HG03280 (cell line): ENCODE measurements at regions not wholly inside any gene's neighbourhood (a gene's known extent, or its start where the extent isn't known, plus 50 kb on each side); places are given as distances from the start of the nearest gene placed in this dataset.

Experiments
- ATAC-seq: cut with Tn5 transposase; IDR thresholded peaks from one replicate; pipeline ENCODE4 v1.9.1; 2021; ENCODE audit warnings: mild to moderate bottlenecking, moderate library complexity; ENCODE audit not compliant: unreplicated experiment

- no peak for ATAC-seq
Observed at GRCh38 chr11:109343242-109343641, 78.7 kb upstream of the C11orf87 start.

GRCh38 chr11:109347304-109347703 is 74.7 kb upstream of the C11orf87 start:
- no peak for ATAC-seq

- ATAC-seq = no peak
Observed at GRCh38 chr11:109349276-109350080, 72.5 kb upstream of the C11orf87 start.

- ATAC-seq = no peak
Observed at GRCh38 chr11:109350091-109350490, 71.9 kb upstream of the C11orf87 start.

GRCh38 chr11:109362059-109362458 is 59.9 kb upstream of the C11orf87 start:
- no peak for ATAC-seq

- no peak for ATAC-seq
Observed at GRCh38 chr11:109363682-109364081, 58.3 kb upstream of the C11orf87 start.

- no peak for ATAC-seq
Observed at GRCh38 chr11:109364851-109365250, 57.1 kb upstream of the C11orf87 start.

- no peak for ATAC-seq
Observed at GRCh38 chr11:109371444-109372176, 50.4 kb upstream of the C11orf87 start.
